GM19043 (cell line): ENCODE measurements at regions not wholly inside any gene's neighbourhood (a gene's known extent, or its start where the extent isn't known, plus 50 kb on each side); places are given as distances from the start of the nearest gene placed in this dataset.

Source experiments
- ATAC-seq: cut with Tn5 transposase; IDR thresholded peaks from one replicate; pipeline ENCODE4 v1.9.1; 2021; ENCODE audit warnings: low read depth; ENCODE audit not compliant: unreplicated experiment

DNA sequence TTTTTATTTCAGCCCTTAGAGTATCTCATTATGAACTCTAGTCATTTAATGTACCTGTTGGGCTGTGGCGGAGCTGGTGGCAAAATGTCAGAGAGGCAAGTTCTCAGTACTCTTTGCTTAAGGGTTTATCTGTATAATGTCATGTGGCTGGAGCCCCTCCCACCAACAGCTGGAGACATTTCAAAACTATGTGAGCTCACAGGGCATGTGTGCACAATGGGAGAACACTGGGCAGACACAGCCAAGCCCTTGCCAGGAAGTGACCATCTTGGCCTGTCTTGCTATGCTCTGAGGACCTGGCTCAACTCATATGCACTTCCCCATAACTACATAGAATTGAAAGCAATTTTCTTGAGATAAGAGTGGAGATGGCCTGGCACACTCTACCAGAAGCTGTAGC is 296.4 kb downstream of the PTPRU start:
- no peak for ATAC-seq

DNA sequence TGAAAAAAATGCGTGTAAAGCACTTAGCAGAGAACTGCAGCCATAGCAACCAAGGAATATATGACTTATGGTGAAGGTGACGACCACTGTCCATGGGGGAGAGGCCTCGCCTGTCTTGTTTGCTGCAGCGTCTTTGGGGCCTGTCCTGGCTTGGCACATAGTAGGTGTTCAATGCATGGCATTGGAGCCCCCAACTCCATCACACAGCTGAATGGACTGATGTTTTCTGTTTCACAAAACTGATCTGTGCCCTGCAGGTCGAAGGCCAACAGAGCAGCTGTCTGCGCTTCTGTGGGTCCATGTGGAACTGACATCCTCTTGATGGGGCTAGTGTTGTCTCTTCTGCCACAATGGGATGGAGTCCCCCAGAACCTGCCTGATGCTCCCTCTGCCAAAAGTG is 296.0 kb downstream of the PTPRU start:
- ATAC-seq = no peak

GRCh38 chr1:29531596-29531995 is 295.3 kb downstream of the PTPRU start:
- no peak for ATAC-seq

GRCh38 chr1:29529677-29530278 is 293.5 kb downstream of the PTPRU start:
- no peak for ATAC-seq

GRCh38 chr1:29527314-29528004 is 291.1 kb downstream of the PTPRU start:
- ATAC-seq = no peak

- no peak for ATAC-seq
These were observed 289.6 kb downstream of the PTPRU start for GRCh38 chr1:29525941-29526340.

- no peak for ATAC-seq
These were observed 288.2 kb downstream of the PTPRU start for GRCh38 chr1:29524285-29525065.

DNA sequence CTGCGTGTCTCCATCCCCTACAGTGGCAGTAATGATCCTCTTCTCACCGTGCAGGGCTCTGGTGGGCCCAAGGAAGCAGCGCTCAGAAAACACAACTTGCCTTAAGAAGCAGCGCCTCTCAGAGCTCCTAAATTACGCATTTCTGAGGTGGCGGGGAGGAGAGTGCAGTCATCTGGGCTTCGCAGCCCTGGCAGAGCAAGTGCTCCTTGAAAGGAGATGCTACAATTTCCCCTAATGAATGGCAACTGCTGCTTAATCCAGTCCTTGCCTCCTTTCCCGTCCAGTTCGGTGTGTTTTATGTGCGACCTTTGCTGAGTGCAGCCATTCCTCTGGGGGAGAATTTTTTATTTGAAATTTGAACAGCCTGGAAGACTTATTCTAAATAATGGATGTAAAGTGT is 287.3 kb downstream of the PTPRU start:
- ATAC-seq = no peak

DNA sequence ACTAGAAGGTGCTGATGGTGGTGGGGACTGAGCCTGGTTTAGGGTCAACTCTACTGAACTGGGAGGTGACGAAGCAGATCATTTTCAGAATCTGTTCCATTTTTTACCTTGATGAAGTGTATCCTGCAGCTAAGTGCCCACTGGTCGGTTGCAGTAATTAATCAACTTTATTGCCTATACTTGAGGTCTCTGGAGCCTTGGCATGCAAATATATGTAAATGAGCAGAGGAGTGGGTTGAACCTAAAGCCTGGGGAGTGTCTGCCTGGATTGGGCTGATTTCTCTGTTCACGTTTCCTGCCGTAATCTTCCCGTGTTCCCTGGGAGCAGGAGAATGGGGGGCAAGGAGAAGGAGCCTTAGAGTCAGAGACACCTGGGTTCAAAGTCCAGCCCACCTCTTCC is 286.8 kb downstream of the PTPRU start:
- ATAC-seq = no peak

- ATAC-seq = no peak
These were observed 285.7 kb downstream of the PTPRU start for GRCh38 chr1:29521811-29522580.

- ATAC-seq = no peak
These were observed 285.1 kb downstream of the PTPRU start for GRCh38 chr1:29521438-29521715.

- ATAC-seq = no peak
These were observed 284.5 kb downstream of the PTPRU start for GRCh38 chr1:29520571-29521437.

DNA sequence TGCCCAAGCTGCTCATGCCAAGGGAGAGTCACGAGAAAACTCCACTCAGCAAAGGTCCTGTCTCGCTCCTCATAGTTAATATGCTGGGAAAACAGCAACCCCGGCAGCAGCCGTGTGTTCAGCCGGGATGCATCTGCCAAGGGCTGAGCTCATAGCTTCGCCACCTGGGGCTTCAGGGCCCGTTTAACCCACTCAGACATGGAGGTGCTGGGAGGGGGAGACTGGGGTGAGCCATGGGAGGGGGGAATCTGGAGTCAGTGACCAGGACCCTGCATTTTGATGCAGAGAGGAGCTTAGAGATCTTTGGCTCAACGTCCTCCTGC is 283.4 kb downstream of the PTPRU start:
- ATAC-seq = no peak

DNA sequence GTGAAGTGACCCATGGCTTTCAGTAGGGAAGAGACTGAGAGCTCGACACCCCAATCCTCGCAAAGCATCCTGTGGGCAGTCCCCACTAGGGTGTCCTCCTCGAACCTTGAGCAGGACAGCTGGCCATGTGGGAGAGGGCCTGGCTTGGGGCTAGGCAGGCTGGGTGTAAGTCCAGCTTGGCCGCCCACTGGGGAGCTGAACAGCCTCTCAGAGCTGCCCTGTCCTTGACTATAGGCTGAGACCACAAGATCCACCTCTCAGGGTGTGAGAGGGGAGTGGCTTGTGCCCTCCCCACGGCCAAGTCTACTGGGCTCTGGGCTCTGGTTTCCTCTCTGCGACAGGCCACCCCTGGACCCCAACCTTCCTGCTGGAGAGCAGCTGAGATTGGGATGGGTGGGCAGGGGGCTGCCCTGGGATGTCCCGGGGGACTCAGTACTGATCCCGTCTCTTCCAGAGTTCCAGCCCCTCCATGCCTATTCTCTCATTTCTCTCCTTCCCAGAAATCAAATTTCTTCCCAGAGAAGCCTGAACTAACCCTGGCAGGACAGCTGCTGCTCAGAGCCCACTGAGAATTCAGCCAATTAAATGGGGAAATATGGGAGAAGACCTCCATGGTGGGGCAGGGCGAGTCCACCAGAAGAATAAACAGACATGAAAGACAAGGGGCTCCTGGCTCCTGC is 282.9 kb downstream of the PTPRU start:
- ATAC-seq = no peak

- ATAC-seq = no peak
These were observed 282.0 kb downstream of the PTPRU start for GRCh38 chr1:29518183-29518835.

- no peak for ATAC-seq
These were observed 281.1 kb downstream of the PTPRU start for GRCh38 chr1:29517251-29518086.

DNA sequence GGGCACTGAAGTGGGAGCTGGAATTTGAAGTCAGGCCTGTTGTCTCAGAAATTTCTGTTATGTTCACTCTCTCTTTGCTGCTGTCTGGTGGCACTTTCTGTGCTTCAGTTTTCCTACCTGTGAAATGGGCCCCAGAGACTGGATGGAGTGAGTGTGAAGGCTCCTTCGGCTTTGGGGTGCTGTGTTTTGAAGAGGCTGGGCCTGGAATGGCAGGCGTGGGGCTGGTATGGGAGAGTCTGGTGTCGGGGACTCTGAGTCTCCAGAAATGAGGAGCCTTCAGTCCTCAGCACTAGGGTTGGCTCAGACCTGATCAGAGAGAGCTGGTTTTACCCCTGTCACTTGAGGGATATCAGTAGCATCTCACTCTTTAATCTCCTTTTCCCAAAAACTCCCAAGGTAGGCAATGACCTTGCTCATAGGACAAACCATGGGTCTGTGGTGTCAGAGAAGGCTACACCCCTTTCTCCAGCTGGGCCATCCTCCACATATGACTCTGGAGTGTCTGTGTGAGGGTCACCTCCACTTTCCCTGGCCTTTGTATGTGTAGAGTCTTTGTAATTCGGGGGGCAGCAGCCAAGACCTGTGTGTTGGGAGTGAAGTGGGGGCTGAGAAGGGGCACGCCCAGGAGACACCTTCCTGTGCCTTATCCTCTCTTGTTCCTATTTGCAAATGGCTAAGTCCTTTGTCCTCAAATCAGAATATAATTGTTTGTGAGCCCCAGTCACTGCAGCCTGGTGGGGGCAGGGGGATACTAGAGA is 279.9 kb downstream of the PTPRU start:
- no peak for ATAC-seq
